ENCODE measurements at regions not wholly inside any gene's neighbourhood (a gene's known extent, or its start where the extent isn't known, plus 50 kb on each side); places are given as distances from the start of the nearest gene placed in this dataset.

GRCh38 chr11:134905928-134906327 lies 493.9 kb upstream of the B3GAT1 start:
- TF ChIP-seq CTCF (IDR thresholded peaks at IDR 0.05; ENCODE audit: low read depth, low read length) (no peak), EZH2phosphoT487 (IDR thresholded peaks at IDR 0.05; ENCODE audit: low read depth) (no peak)
